IPS-18a (cell line): ENCODE measurements at regions not wholly inside any gene's neighbourhood (a gene's known extent, or its start where the extent isn't known, plus 50 kb on each side); places are given as distances from the start of the nearest gene placed in this dataset.

Experiments
- H3K27ac ChIP-seq: one replicate; pipeline ENCODE4 v1.5.1; 2013; ENCODE audit warnings: low read length
- H3K27me3 ChIP-seq: one replicate; pipeline ENCODE4 v1.6.1; 2013; ENCODE audit warnings: mild to moderate bottlenecking, low read length; ENCODE audit not compliant: control insufficient read depth, insufficient read depth
- H3K36me3 ChIP-seq: one replicate; pipeline ENCODE4 v1.6.1; 2013; ENCODE audit warnings: low read depth, low read length; ENCODE audit not compliant: control insufficient read depth
- H3K4me1 ChIP-seq: one replicate; pipeline ENCODE4 v1.6.1; 2013; ENCODE audit warnings: low read depth, low read length; ENCODE audit not compliant: control insufficient read depth
- H3K4me3 ChIP-seq: one replicate; pipeline ENCODE4 v1.5.1; 2013; ENCODE audit warnings: low read length
- H3K9ac ChIP-seq: one replicate; pipeline ENCODE4 v1.6.1; 2013; ENCODE audit warnings: mild to moderate bottlenecking, low read length, moderate library complexity
- H3K9me3 ChIP-seq: one replicate; pipeline ENCODE4 v1.6.1; 2013; ENCODE audit warnings: low read depth, low read length; ENCODE audit not compliant: control insufficient read depth

DNA sequence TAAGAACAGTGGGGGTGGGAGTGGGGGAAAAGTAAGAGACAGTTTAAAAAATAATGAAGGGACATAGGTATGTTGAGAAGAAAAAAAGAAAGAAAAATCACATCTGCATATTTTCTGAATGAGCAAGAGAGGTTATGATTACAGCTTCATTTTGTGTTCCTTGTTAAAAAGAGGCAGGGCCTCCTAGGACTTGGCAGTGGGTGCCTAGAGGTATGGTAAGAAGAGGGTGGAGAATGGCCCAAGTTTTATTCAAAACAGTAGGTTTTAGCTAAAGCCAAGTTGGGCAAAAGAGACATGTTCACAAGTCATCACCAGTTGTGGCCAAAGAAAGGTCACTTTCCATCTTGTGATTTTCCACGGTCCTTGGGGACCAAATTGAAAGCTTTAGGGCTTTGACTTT is 643.4 kb downstream of the CCDC171 start:
- Histone ChIP-seq H3K4me3 (no peak overlapping the region), H3K9ac (no peak overlapping the region), H3K27me3 (no peaks in the 10 kb centered on the region), H3K27ac (no peak overlapping the region), H3K9me3 (no peaks in the 10 kb centered on the region), H3K36me3 (no peaks in the 10 kb centered on the region), H3K4me1 (peaks cover 15% of the 10 kb centered on the region)

DNA sequence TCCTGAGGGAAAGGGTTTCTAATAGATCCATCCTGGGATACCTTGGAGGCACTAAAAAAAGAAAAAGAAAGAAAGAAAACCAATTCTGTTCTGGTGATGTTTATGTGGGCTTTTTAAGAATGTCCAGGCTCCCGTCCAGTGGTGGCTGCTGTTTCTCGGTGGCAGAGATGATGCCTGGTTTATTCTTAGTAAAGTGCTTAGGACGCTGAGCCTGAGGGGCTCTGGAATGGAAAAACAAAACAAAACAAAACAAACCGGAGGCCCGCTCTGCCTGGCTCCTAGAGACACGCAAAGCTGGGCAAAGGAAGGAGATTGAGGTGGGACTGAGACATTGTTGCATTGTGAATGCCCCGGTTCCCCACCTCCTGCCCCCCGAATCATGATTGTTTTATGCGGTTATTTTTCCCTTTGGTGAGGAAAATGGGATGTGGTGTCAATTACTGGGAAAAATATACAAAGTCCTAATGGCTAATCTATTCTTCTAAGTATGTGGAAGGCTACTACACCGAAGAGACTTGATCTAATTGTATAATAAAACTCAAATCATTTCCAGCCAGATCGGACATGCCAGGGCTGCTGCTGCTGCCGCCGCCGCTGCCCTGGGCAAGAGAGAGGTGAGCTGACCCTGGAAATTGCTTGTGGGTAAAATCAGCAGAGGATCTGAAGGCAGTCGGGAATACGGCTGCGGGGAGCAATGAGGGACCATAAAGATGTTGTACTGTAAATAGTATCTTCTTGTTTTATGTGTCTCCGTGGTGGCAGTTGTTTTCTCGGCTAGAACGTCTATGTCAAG is 644.9 kb downstream of the CCDC171 start:
- Histone ChIP-seq H3K27ac (no peak overlapping the region), H3K36me3 (no peaks in the 10 kb centered on the region), H3K4me3 (no peak overlapping the region)

DNA sequence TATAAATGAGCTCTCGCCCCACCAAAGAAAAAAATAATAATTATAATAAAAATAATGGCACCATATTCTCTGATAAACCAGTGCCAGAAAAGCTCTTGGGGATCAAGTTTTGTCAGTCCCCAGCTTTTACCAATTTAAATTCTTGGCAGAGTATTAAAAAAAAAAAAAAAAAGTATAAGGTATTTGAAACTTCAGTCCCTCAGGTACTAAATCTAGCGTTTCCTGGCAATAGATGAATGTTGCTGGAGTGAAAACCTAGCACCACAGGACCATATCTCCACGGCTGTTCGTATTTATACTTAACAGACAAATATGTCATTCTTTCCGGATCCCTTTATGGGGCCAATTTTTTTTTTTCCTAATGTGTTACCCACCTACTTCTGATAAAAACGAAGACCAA is 646.2 kb downstream of the CCDC171 start:
- Histone ChIP-seq H3K9me3 (no peaks in the 10 kb centered on the region), H3K36me3 (no peaks in the 10 kb centered on the region), H3K4me1 (no peaks in the 10 kb centered on the region), H3K27me3 (no peaks in the 10 kb centered on the region), H3K4me3 (no peak overlapping the region), H3K27ac (no peak overlapping the region), H3K9ac (no peak overlapping the region)

More for the DNA sequence above, 644.9 kb downstream of the CCDC171 start:
- no peaks in the 10 kb centered on the region for H3K27me3 ChIP-seq
- H3K9ac ChIP-seq: no peak overlapping the region
- no peaks in the 10 kb centered on the region for H3K9me3 ChIP-seq
- H3K4me1 ChIP-seq: peaks cover 7% of the 10 kb centered on the region

DNA sequence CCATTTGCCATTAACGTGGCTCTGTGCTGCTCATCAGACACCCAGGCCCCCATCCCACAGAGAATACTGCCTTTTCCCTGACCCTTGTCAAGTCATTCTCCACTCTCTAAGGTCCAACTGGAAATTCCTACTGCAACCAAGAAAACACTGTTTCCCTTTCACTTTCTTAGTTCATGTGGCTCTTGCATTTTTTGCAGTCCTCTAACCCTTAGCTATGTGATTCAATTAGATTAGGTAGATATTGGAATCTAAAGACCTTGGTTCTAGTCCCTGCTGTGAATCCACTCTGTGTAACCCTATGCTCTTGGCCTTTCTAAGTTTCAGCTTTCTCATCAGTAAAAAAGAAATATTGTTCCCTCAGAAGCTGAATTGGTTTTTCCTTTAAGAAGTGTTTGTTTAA is 649.4 kb downstream of the CCDC171 start:
- Histone ChIP-seq H3K36me3 (no peaks in the 10 kb centered on the region), H3K9ac (no peak overlapping the region), H3K27ac (no peak overlapping the region), H3K9me3 (no peaks in the 10 kb centered on the region), H3K4me3 (no peak overlapping the region), H3K27me3 (no peaks in the 10 kb centered on the region), H3K4me1 (no peaks in the 10 kb centered on the region)

DNA sequence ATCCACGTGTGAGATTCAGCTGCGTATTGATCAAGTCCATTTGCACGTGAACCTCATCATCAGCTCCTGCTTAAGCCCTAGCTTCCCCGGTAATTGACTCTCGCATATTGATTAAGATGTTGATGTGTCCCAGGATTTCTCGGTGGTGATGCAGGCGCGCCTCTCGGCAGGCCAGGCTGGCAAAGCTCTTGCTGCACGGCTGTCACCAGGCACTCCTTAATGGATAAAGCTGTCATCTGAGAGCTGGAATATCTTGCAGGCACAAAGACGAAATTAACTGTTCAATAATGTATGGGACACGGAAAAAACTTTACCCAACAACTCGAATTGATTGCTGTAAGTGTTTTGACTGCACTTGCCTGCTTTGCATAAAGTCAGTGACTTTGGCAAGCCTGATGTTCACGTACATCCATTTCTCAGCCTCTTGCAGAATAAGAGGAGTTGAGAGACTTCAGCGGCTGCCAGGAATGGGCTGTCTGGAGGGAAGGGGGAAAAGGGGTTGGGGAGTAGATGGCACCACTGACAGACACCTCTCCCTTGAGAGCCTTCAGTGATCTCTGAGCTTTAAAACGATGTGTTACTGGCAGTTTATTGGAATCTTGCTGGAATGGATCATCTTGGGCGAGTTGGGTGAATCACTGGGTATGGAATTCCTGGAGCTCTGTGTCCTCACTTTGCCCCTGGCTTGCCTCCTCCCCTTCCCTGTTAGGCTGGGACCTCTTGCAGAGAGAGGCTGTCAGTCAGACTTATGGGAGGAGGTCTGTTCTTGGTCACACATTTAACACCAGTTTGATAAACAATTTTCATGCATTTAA is 650.3 kb downstream of the CCDC171 start:
- H3K36me3 ChIP-seq: no peaks in the 10 kb centered on the region
- H3K9ac ChIP-seq: no peak overlapping the region
- no peak overlapping the region for H3K27ac ChIP-seq
- H3K4me1 ChIP-seq: no peaks in the 10 kb centered on the region
- H3K27me3 ChIP-seq: no peaks in the 10 kb centered on the region
- H3K9me3 ChIP-seq: no peaks in the 10 kb centered on the region
- no peak overlapping the region for H3K4me3 ChIP-seq

DNA sequence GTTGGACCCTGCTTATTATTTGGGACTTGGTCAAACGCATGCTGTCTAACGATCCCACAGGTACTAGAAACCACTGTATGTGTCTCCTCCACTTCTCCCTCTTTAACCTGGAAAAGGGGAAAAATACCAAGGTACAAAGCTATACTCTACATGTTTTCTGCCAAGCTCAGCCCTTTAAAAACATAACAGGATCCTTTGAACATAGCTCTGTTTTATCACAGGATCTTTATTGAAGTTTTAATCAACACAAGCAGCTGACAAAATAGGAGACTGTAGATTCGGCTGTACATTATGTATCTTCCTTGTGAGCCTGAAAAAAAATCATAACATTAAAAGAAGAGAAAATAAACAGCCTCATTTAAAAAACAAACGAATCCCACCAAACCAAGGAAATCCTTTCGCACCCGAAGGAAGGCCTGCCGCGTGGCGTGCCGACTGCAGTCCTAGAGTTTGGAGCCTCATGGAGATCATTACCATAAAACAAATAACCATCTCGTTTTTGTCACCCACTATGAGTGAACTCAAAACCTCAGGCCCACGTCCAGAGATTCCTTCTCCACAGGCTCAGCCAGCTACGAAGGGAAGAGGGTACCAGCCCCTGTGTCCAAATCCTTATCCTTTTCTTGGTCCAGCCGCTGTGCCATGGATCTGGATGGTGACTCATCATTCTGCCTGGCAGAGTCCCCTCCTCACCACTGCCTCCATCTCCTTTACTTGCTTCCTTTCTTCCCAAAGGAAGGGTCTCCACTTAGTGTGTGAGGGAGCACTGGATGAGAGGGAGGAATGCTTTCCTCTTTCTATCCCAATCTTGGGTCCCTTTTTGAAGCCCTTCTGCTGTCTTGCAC is 651.1 kb downstream of the CCDC171 start:
- no peak overlapping the region for H3K9ac ChIP-seq
- no peaks in the 10 kb centered on the region for H3K9me3 ChIP-seq
- no peaks in the 10 kb centered on the region for H3K4me1 ChIP-seq
- H3K36me3 ChIP-seq: no peaks in the 10 kb centered on the region
- H3K27me3 ChIP-seq: no peaks in the 10 kb centered on the region
- no peak overlapping the region for H3K27ac ChIP-seq
- H3K4me3 ChIP-seq: no peak overlapping the region

DNA sequence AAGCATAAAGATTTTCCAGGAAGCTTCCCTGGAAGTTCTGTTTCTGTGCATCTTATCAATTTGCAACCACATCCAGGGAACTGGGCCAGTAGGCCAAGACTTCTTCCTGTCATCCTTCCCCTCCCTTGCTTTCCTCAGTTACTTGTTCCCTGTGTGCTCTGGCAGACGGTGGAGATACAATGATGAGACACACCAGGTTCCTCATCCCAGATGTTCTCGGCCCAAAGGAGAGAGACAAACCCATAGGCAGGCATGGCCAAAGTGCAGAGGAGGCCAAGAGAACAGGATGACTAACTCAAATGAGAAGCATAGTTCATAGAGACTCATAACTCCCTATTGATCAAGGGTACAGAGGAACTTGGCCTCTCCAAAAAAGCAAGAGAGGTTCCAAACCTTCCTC is 652.6 kb downstream of the CCDC171 start:
- Histone ChIP-seq H3K9ac (no peak overlapping the region), H3K27ac (no peak overlapping the region), H3K4me3 (no peak overlapping the region), H3K4me1 (no peaks in the 10 kb centered on the region), H3K36me3 (no peaks in the 10 kb centered on the region), H3K9me3 (no peaks in the 10 kb centered on the region), H3K27me3 (no peaks in the 10 kb centered on the region)

DNA sequence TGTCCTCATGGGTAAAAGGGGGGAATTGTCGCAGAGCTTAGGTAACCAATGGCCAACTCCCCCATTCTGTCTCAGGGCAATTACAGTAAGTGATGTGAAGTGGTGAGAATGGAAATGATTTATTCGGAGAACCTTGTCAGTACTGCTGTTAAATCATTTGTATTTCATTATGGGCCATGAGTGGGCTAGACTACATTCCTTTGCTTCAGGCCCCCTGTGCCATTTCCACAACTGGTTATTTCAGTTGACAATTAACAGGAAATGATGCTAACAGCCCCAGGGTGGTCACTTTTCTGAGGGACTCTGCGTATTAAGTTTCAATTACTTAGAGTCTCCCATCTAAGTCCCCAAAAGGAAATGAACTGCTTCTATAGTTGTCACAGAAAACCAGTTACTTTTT is 653.7 kb downstream of the CCDC171 start:
- no peak overlapping the region for H3K27ac ChIP-seq

DNA sequence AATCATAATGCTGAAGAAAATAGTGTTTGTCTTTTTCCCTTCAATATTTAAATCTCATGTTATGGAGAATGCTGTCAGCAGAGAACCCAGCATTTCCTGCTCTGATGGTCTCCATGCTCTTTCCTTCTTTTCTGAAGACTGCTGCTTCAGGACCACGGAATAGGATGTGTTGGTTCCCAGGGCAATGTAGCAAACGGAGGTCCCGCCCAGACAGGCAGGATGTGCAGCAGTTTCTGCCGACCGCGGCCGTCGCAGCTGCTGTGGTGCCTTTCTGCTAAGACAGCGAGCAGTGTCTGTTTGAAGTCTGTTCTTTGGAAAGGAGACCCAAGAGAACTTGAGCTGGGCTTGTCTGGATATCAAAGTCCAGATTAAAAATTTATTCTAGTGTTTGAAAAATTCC is 654.3 kb downstream of the CCDC171 start:
- Histone ChIP-seq H3K9me3 (no peaks in the 10 kb centered on the region), H3K36me3 (no peaks in the 10 kb centered on the region), H3K4me3 (no peak overlapping the region), H3K4me1 (no peaks in the 10 kb centered on the region), H3K27me3 (no peaks in the 10 kb centered on the region), H3K27ac (no peak overlapping the region), H3K9ac (no peak overlapping the region)

More for the DNA sequence above, 653.7 kb downstream of the CCDC171 start:
- H3K9me3 ChIP-seq: no peaks in the 10 kb centered on the region
- no peaks in the 10 kb centered on the region for H3K36me3 ChIP-seq
- no peak overlapping the region for H3K9ac ChIP-seq
- H3K4me1 ChIP-seq: no peaks in the 10 kb centered on the region
- H3K4me3 ChIP-seq: no peak overlapping the region
- no peaks in the 10 kb centered on the region for H3K27me3 ChIP-seq

DNA sequence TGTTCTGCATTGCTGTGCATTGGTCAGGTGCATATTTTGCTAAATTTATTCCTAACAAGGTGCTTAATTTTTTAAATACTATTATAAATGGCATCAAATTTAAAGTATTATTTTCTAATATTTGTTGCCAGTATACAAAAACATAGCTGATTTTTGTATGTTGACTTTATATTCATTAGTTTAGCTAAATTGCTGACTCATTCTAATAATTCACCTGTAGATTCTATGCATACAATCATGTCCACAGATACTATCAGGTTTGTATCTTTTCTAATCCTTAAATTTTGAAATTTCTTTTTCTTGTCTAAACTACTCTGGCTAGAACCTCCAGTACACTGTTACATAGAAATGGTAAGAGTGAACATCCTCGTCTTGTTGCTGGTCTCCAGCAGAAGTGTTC is 657.6 kb downstream of the CCDC171 start:
- no peaks in the 10 kb centered on the region for H3K27me3 ChIP-seq
- no peak overlapping the region for H3K27ac ChIP-seq
- H3K36me3 ChIP-seq: no peaks in the 10 kb centered on the region
- H3K4me1 ChIP-seq: no peaks in the 10 kb centered on the region
- H3K9ac ChIP-seq: no peak overlapping the region
- H3K9me3 ChIP-seq: no peaks in the 10 kb centered on the region
- H3K4me3 ChIP-seq: no peak overlapping the region

DNA sequence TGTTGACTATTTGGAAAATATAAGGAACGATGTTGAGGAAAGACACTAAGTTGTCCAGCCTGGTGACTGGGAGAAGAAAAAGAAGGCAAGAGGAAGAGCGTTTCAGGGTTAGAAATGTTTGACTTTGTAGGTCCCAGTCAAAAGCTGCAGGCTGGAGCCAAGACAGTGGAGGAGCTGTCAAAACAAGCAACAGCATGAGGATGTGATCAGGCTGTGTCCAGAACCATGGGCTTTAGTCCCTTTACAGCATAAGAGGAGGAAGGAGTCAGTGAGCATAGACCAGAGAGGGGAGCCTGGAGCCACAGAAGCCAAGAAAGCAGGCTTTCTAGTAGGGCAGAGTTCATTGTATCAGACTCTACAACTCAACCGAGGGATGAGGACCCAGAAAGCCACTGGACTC is 658.5 kb downstream of the BNC2 start:
- no peaks in the 10 kb centered on the region for H3K9me3 ChIP-seq
- H3K36me3 ChIP-seq: no peaks in the 10 kb centered on the region
- no peak overlapping the region for H3K27ac ChIP-seq
- H3K4me3 ChIP-seq: no peak overlapping the region
- H3K9ac ChIP-seq: no peak overlapping the region
- H3K4me1 ChIP-seq: no peaks in the 10 kb centered on the region
- no peaks in the 10 kb centered on the region for H3K27me3 ChIP-seq
